Astrocyte of the spinal cord (primary cell): ENCODE measurements at regions not wholly inside any gene's neighbourhood (a gene's known extent, or its start where the extent isn't known, plus 50 kb on each side); places are given as distances from the start of the nearest gene placed in this dataset.

ENCODE experiments used
- DNase-seq: peaks from one replicate; pipeline ENCODE4 v3.0.0; 2011; ENCODE audit warnings: low read depth, low spot score
- H3K4me3 ChIP-seq: 2 replicates; pipeline ENCODE4 v1.5.1; 2011; ENCODE audit warnings: low read depth, mild to moderate bottlenecking, low read length, moderate library complexity
- CTCF ChIP-seq: IDR thresholded peaks from 2 replicates; pipeline ENCODE4 v1.5.1; 2012; ENCODE audit warnings: low read depth, mild to moderate bottlenecking, low read length, inconsistent platforms
- in situ Hi-C: cut with HindIII; loops from 2 replicates; pipeline ENCODE4 v1.10.0; 2017; ENCODE audit warnings: low sequenced_read_pairs

GRCh38 chr2:194223218-194223617 is 1433.8 kb upstream of the SLC39A10 start:
- in situ Hi-C loops, result no loop called here
- TF ChIP-seq CTCF, result no peak
- no peak for DNase-seq
- no peak overlapping the region for H3K4me3 ChIP-seq

- no peak overlapping the region for H3K4me3 ChIP-seq
- in situ Hi-C loops, result no loop called here
- no peak for DNase-seq
- TF ChIP-seq CTCF, result no peak
Observed at GRCh38 chr2:194214192-194214591, 1442.8 kb upstream of the SLC39A10 start.

DNA sequence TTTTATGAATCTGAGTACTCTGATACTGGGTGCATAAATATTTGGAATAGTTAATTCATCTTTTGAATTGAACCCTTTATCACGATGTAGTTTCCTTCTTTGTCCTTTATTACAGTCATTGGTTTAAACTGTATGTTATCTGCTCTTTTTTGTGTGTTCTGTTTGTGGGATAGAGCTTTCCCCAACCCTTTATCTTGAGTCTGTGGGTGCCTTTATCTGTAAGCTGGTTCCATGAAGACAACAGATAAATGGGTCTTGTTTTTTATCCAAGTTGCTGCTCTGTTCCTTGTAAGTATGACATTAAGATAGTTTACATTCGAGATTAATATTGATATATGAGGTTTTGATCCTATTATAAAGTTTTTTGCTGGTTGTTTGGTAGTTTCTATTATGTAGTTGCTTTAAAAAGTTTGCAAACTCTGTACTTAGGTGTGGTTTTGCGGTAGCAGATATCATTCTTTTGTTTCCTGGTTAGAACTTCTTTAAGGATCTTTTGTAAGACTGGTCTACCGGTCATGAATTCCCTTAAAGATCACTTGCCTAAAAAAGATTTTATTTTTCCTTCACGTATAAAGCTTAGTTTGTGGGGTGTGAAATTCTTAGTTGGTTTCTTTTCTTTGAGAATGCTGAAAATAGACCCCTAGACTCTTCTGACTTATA is 1451.3 kb upstream of the SLC39A10 start:
- in situ Hi-C loops, result no loop called here
- no peak for DNase-seq
- TF ChIP-seq CTCF, result no peak

DNA sequence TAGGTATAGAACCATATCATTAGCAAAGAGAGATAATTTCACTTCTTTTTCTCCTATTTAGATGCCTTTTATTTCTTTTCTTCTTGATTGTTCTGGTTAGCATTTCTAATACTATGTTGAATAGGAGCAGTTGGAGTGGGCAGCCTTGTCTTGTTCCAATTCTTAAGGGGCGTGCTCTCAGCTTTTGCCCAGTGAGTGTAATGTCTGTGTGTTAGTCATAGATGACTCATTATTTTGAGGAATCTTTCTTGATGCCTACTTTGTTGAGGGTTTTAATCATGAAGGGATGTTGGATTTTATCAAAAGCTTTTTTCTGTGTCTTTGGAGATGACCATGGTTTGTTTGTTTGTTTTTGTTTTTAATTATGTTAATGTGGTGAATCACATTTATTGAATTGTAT is 1453.1 kb upstream of the SLC39A10 start:
- in situ Hi-C loops, result no loop called here
- H3K4me3 ChIP-seq, result no peak overlapping the region
- peak; percentile 62 for DNase-seq
- no peak for TF ChIP-seq CTCF

More for the DNA sequence above, 1451.3 kb upstream of the SLC39A10 start:
- H3K4me3 ChIP-seq, result no peak overlapping the region

GRCh38 chr2:194182888-194183287 is 1474.1 kb upstream of the SLC39A10 start:
- no peak for TF ChIP-seq CTCF
- in situ Hi-C loops, result no loop called here
- DNase-seq, result no peak

GRCh38 chr2:194176134-194176533 is 1480.9 kb upstream of the SLC39A10 start:
- DNase-seq, result no peak
- H3K4me3 ChIP-seq, result no peak overlapping the region
- TF ChIP-seq CTCF, result no peak
- in situ Hi-C loops, result no loop called here

More at GRCh38 chr2:194182888-194183287, 1474.1 kb upstream of the SLC39A10 start:
- no peak overlapping the region for H3K4me3 ChIP-seq

DNA sequence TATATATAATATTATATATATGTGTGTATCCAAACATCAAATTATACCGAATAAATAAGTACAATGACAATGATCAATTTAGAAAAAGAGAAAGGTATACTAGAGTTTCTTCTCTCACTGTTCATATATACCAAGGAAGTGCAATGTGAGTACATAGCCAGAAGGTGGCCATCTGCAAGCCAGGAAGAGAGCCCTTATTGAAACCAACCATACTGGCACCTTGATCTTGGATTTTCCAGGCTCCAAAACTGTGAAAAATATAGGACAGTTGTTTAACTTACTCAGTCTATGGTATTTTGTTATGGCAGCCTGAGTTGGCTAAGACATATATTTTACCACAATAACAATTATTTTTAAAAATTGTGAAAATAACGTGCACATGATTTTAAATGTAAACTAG is 1490.2 kb upstream of the SLC39A10 start:
- no peak overlapping the region for H3K4me3 ChIP-seq
- TF ChIP-seq CTCF, result peak; percentile 77
- in situ Hi-C loops, result no loop called here
- DNase-seq, result peak; percentile 42
